Mucosa of stomach (tissue), 1 donor: ENCODE measurements at regions not wholly inside any gene's neighbourhood (a gene's known extent, or its start where the extent isn't known, plus 50 kb on each side); places are given as distances from the start of the nearest gene placed in this dataset.

Source experiments
- H3K27me3 ChIP-seq: one replicate; pipeline ENCODE4 v1.7.0; 2013; ENCODE audit warnings: mild to moderate bottlenecking, low read length; ENCODE audit not compliant: control insufficient read depth, insufficient read depth
- H3K36me3 ChIP-seq: one replicate; pipeline ENCODE4 v1.7.0; 2013; ENCODE audit warnings: low read length; ENCODE audit not compliant: control insufficient read depth, insufficient read depth
- H3K4me1 ChIP-seq: one replicate; pipeline ENCODE4 v1.7.0; 2013; ENCODE audit warnings: mild to moderate bottlenecking, low read length; ENCODE audit not compliant: control insufficient read depth, insufficient read depth
- H3K4me3 ChIP-seq: one replicate; pipeline ENCODE4 v1.7.0; 2013; ENCODE audit warnings: low read length
- H3K9ac ChIP-seq: one replicate; pipeline ENCODE4 v1.7.0; 2013; ENCODE audit warnings: mild to moderate bottlenecking, low read length, moderate library complexity
- H3K9me3 ChIP-seq: one replicate; pipeline ENCODE4 v1.7.0; 2013; ENCODE audit warnings: mild to moderate bottlenecking, low read length, moderate library complexity; ENCODE audit not compliant: control insufficient read depth
- donor health status: Pancreatic carcinoma.

DNA sequence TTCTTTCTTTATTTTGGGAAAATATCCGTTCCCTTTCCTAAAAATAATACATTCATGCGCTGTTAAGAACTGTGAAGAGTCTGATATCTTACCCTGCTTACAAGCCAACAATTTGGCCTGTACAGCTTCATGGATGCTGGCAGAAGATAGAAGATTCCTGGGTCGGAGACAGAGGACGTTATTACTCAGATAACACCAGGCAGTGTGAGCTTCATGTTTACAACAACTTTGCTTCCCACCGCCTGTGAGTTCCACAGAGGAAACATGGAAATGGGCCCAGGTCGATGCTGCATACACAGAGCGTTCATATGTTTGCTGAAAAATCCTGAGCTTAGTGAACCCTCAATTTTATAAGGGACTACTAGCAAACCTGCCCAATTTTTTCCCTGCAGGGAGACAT lies 705.6 kb upstream of the SEL1L start:
- Histone ChIP-seq H3K27me3 (no peaks in the 10 kb centered on the region), H3K4me1 (no peaks in the 10 kb centered on the region), H3K4me3 (no peak overlapping the region), H3K9ac (no peak overlapping the region), H3K36me3 (no peaks in the 10 kb centered on the region), H3K9me3 (no peaks in the 10 kb centered on the region)

DNA sequence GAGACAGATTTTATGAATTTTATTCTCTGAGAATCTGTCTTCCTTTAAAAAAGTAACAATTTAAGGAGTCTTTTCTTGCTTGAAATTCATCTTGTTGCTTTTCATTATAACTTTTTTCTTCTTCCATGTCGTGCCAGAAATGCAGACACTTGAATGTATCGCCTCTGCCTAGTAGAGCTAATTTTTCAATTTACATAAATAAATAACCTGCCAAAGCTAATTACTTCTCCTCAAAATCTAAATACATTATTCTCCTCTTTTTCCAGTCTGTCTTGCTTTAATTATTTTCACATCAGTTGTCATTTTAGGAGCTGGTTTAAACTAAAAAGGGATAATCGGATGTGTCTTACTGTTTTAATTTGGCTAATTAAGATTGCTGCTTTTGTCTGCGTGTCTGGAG lies 711.1 kb upstream of the SEL1L start:
- no peaks in the 10 kb centered on the region for H3K27me3 ChIP-seq
- no peaks in the 10 kb centered on the region for H3K4me1 ChIP-seq
- no peaks in the 10 kb centered on the region for H3K9me3 ChIP-seq
- H3K36me3 ChIP-seq: no peaks in the 10 kb centered on the region
- H3K4me3 ChIP-seq: no peak overlapping the region
- no peak overlapping the region for H3K9ac ChIP-seq

DNA sequence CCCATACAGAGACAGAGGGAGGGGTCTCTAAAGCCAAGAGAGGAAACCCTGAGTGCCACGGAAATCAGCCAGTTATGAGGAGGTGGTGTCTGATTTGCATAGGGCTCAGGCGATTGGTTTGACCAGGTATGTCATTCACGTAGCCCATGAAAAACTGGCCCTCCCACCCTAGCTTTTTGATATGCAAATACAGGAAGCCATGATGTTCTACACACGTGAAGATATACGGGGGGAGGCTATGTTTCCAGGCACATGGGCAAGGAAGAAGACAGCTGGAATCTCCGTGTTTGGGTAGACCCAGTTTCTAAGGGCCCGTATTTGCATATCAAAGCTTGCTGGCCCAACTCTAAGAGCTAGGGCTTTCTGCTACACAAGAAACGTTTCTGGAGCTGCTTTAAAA lies 717.8 kb upstream of the SEL1L start:
- Histone ChIP-seq H3K4me3 (no peak overlapping the region), H3K27me3 (no peaks in the 10 kb centered on the region), H3K9me3 (no peaks in the 10 kb centered on the region), H3K9ac (no peak overlapping the region), H3K4me1 (no peaks in the 10 kb centered on the region), H3K36me3 (no peaks in the 10 kb centered on the region)

DNA sequence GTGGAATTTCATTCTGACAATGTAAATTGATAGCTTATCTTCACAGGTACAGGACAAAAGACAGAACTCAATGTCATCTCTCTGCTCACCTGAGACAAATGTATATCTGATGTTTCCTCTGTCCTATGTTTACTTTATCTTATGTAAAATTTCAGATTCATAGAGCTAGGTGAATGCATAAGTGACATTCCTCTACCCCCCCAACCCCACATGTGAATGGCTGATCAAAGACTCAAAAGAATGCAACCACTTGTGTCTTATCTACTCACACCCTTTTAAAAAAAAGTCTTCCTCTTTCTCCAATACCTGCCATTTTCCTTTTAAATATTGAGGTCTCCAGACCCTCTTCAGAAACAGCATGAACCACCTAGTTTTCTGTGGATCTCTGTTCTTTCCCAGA lies 736.6 kb upstream of the SEL1L start:
- Histone ChIP-seq H3K9me3 (no peaks in the 10 kb centered on the region), H3K27me3 (no peaks in the 10 kb centered on the region), H3K4me3 (no peak overlapping the region), H3K9ac (no peak overlapping the region), H3K4me1 (no peaks in the 10 kb centered on the region), H3K36me3 (no peaks in the 10 kb centered on the region)

DNA sequence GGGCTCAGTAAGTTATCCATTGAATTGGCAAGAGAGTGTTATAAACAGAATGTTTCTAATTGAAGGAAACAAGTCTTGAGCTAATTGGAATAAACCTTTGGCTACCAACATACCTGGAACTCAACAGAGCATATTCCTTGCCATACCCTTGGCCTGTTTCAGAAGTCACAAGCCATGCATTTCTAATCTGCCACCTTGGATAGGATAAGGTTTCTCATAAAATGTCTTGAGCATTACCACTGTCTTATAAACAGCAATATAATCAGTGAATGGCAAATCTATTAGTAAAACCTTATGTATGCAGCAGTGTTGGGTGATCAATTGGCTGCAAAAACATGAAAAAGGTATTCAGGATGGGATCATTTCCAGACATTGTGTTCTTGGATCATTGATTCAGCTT lies 765.2 kb upstream of the SEL1L start:
- Histone ChIP-seq H3K4me1 (no peaks in the 10 kb centered on the region), H3K27me3 (no peaks in the 10 kb centered on the region), H3K36me3 (no peaks in the 10 kb centered on the region), H3K4me3 (no peak overlapping the region), H3K9ac (no peak overlapping the region), H3K9me3 (no peaks in the 10 kb centered on the region)

DNA sequence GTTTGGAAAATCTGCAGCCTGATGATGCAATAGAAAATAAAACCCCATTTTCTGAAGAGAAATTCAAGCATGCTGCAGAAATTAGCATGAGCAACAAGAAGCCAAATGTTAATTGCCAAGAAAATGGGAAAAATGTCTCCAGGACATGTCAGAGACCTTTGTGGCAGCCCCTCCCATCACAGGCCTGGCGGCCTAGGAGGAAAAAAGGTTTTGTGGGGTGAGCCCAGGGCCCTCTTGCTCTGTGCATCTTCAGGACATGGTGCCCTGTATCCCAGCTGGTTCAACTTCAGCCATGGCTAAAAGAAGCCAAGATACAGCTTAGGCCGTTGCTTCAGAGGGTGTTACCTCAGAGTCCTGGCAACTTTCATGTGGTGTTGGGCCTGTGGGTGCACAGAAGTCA lies 775.5 kb upstream of the SEL1L start:
- no peaks in the 10 kb centered on the region for H3K36me3 ChIP-seq
- no peaks in the 10 kb centered on the region for H3K9me3 ChIP-seq
- H3K4me1 ChIP-seq: no peaks in the 10 kb centered on the region
- no peak overlapping the region for H3K9ac ChIP-seq
- no peaks in the 10 kb centered on the region for H3K27me3 ChIP-seq
- no peak overlapping the region for H3K4me3 ChIP-seq

DNA sequence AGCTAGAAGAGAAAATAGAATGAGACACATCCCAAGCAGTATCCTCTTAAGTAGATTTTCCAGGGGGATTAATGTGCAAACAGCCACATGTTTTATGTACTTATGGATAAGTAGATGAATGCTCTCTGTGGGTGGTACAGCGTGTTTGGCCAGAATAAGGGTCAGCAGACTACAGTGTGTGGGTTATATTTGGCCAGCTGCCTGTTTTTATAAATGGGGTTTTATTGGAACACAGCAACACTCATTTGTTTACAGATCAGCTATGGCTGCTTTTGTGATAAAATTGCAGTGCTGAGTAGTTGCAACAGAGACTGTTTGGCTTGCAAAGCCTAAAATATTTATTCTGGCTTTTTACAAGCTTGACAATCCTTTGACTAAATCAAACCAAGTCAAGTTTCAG lies 780.2 kb upstream of the SEL1L start:
- no peaks in the 10 kb centered on the region for H3K4me1 ChIP-seq
- H3K36me3 ChIP-seq: no peaks in the 10 kb centered on the region
- no peak overlapping the region for H3K4me3 ChIP-seq
- H3K9ac ChIP-seq: no peak overlapping the region
- H3K27me3 ChIP-seq: no peaks in the 10 kb centered on the region
- H3K9me3 ChIP-seq: no peaks in the 10 kb centered on the region

DNA sequence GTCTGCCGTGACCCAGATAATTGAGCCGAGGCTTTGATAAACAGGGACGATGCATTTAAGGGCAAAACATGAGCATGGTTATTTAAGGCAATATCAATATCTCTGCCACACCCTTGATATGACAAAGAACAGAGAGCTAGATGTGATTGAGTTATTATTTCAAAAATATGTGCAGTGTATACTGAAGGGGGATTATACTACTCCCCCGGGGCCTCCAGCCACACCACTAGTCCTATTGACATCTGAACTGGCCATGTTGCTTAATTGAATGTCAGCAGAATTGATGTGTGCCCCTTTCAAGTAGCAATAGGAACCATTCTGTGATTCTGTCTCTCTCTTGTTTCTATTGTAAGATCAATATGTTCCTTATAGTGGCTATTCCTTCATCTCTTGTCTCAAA lies 794.8 kb upstream of the SEL1L start:
- no peaks in the 10 kb centered on the region for H3K4me1 ChIP-seq
- no peak overlapping the region for H3K4me3 ChIP-seq
- H3K36me3 ChIP-seq: no peaks in the 10 kb centered on the region
- no peak overlapping the region for H3K9ac ChIP-seq
- no peaks in the 10 kb centered on the region for H3K9me3 ChIP-seq
- no peaks in the 10 kb centered on the region for H3K27me3 ChIP-seq

DNA sequence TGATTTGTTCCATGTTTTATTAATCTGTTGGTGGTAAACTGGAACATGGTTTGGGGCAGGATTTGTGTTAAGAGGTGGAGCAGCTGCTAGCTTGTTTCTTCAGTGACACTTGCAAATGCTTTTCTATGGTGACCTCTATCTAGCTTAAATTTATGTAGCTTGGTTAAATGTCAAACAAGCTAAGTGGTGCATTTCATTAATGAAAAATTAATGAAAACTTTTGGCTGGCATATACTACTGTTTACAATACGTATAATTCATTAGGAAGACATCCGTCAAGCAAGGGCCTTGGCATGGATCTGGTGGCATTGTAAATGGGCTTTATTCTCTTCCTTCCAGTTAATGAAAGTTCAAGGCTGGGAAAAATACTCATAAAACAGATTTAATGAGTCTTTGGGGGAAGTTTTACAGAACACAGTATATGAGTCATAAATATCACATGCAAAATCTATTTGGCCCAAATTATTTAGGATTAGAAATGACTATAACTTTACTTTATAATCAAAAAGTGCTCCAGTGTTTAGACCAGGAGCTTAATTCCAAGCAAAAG lies 807.7 kb upstream of the SEL1L start:
- no peaks in the 10 kb centered on the region for H3K36me3 ChIP-seq
- H3K9ac ChIP-seq: no peak overlapping the region
- H3K4me1 ChIP-seq: no peaks in the 10 kb centered on the region
- H3K9me3 ChIP-seq: no peaks in the 10 kb centered on the region
- H3K4me3 ChIP-seq: no peak overlapping the region
- H3K27me3 ChIP-seq: no peaks in the 10 kb centered on the region

DNA sequence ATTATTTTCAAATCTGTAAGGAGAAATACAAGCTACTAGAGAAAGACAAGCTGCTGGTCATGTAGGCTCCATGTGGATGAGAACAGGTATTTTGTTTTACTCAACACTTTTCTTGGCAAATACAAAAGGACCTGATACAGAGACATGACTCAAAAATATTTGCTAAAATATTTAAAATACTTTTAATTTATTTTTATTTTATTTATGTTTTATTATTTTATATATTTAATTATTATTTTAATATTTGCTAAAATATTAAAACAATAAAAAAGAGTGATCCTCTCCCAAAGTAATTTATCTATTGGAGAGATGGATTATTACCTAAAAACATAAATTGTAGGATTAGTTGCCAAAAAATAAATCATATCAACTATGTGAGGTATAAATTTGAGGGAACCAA lies 808.9 kb upstream of the SEL1L start:
- no peaks in the 10 kb centered on the region for H3K36me3 ChIP-seq
- no peak overlapping the region for H3K9ac ChIP-seq
- no peaks in the 10 kb centered on the region for H3K27me3 ChIP-seq
- H3K9me3 ChIP-seq: no peaks in the 10 kb centered on the region
- no peak overlapping the region for H3K4me3 ChIP-seq
- H3K4me1 ChIP-seq: no peaks in the 10 kb centered on the region

DNA sequence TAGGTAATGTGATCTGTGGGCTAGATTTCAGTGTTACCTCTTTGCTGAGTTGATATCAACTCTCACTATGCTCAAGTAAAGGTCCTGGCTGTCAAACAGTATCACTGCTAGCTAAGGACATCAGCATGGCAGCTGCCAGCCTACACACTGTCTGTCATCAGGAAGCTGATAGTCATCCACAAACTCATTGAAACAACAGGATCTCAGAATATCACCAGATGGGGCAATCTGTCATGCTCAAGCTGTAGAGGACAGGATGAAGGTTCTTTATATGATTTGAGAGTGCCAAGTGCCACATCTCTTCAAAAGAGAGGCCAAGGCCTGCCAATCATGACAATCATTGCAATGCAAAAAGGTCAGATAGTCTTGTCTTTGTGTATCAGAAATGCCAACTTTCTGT lies 811.5 kb upstream of the SEL1L start:
- Histone ChIP-seq H3K4me3 (no peak overlapping the region), H3K9ac (no peak overlapping the region), H3K9me3 (no peaks in the 10 kb centered on the region), H3K27me3 (no peaks in the 10 kb centered on the region), H3K36me3 (no peaks in the 10 kb centered on the region), H3K4me1 (no peaks in the 10 kb centered on the region)

DNA sequence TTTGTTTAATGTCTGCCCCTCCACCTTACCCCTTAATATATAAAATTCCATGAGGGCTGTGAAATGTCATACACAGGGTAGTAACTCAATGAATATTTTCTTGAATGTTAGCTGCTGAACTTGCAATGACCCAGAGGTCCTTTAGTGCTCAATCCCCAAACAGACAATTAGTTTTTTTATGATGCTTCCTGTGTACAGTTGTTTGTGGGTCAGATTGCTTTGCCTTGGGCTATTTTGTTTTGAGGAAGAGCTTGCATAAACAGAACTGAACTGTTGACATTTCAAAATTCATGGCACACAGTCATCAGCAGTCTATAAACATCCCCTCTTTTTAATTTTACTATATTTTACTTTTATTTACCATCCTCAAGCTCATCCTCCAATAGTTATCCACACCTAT lies 820.5 kb upstream of the SEL1L start:
- H3K4me3 ChIP-seq: no peak overlapping the region
- H3K27me3 ChIP-seq: no peaks in the 10 kb centered on the region
- H3K9ac ChIP-seq: no peak overlapping the region
- H3K4me1 ChIP-seq: no peaks in the 10 kb centered on the region
- no peaks in the 10 kb centered on the region for H3K36me3 ChIP-seq
- no peaks in the 10 kb centered on the region for H3K9me3 ChIP-seq

DNA sequence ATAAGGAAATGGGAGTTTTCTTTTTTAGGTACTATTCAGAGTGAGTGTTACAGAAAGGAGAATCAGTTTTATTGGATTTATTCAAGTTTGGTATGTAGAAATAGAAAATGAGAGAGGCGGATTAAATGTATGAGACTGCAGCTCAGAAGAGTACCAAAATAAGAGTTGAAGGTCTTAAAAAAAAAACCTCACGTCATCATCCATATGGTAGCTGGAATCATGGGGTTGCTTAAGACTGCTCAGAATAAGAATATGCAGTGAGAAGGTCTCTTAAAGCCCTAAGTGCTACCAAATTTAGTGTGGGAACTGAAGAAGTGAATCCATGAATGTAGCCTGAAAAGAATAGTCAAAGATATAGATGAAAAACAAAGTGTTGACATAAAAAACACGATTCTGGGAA lies 825.5 kb upstream of the SEL1L start:
- no peak overlapping the region for H3K4me3 ChIP-seq
- H3K27me3 ChIP-seq: no peaks in the 10 kb centered on the region
- H3K9ac ChIP-seq: no peak overlapping the region
- H3K9me3 ChIP-seq: no peaks in the 10 kb centered on the region
- H3K4me1 ChIP-seq: no peaks in the 10 kb centered on the region
- no peaks in the 10 kb centered on the region for H3K36me3 ChIP-seq
